GM10266 (cell line): ENCODE measurements at regions not wholly inside any gene's neighbourhood (a gene's known extent, or its start where the extent isn't known, plus 50 kb on each side); places are given as distances from the start of the nearest gene placed in this dataset.

Experiments
- DNase-seq: peaks from one replicate; pipeline ENCODE4 v3.0.0; 2012; ENCODE audit errors: extremely low spot score
- CTCF ChIP-seq: IDR thresholded peaks from 2 replicates; pipeline ENCODE4 v1.5.1; 2012; ENCODE audit warnings: mild to moderate bottlenecking, low read depth; ENCODE audit not compliant: control insufficient read depth, insufficient read depth; ENCODE audit errors: missing control alignments

GRCh38 chr11:119902656-119903231 is 173.7 kb upstream of the NECTIN1 start:
- TF ChIP-seq CTCF = no peak
- no peak for DNase-seq

GRCh38 chr11:119901657-119902577 is 172.9 kb upstream of the NECTIN1 start:
- no peak for DNase-seq
- TF ChIP-seq CTCF = no peak

GRCh38 chr11:119899997-119900396 is 171.0 kb upstream of the NECTIN1 start:
- no peak for TF ChIP-seq CTCF
- DNase-seq = no peak

GRCh38 chr11:119897576-119897975 is 168.6 kb upstream of the NECTIN1 start:
- TF ChIP-seq CTCF = no peak
- DNase-seq = no peak

GRCh38 chr11:119897046-119897440 is 168.0 kb upstream of the NECTIN1 start:
- DNase-seq = no peak
- TF ChIP-seq CTCF = no peak

- DNase-seq = no peak
- TF ChIP-seq CTCF = no peak
These were observed 167.5 kb upstream of the NECTIN1 start for GRCh38 chr11:119896387-119897045.
